ENCODE measurements at regions not wholly inside any gene's neighbourhood (a gene's known extent, or its start where the extent isn't known, plus 50 kb on each side); places are given as distances from the start of the nearest gene placed in this dataset.
"Not testable (repeated sequence)": the region's sequence is repeated elsewhere in the genome, so short reads cannot be mapped to it uniquely, and the experiment has no call there.

GRCh38 chr6:115873901-115874300 is 186.8 kb downstream of the FRK start:
- POLR2A ChIA-PET: no interaction called here
- Mint-ChIP-seq H3K27ac (no peak overlapping the region), H3K9me3 (no peaks in the 10 kb centered on the region), H3K4me3 (no peak overlapping the region), H3K36me3 (no peaks in the 10 kb centered on the region), H3K27me3 (peaks cover 1% of the 10 kb centered on the region), H3K4me1 (no peaks in the 10 kb centered on the region)
- ATAC-seq (ENCODE audit: low read depth) (no peak), DNase-seq (no peak)

GRCh38 chr6:115870464-115870863 is 190.2 kb downstream of the FRK start:
- POLR2A ChIA-PET: no interaction called here
- H3K9me3 Mint-ChIP-seq: no peaks in the 10 kb centered on the region
- no peak overlapping the region for H3K27ac Mint-ChIP-seq
- no peaks in the 10 kb centered on the region for H3K36me3 Mint-ChIP-seq
- H3K27me3 Mint-ChIP-seq: no peaks in the 10 kb centered on the region
- ATAC-seq (ENCODE audit: low read depth) (no peak), DNase-seq (no peak)
- H3K4me1 Mint-ChIP-seq: no peaks in the 10 kb centered on the region
- H3K4me3 Mint-ChIP-seq: no peak overlapping the region

GRCh38 chr6:115865914-115866313 is 194.8 kb downstream of the FRK start:
- POLR2A ChIA-PET: no interaction called here
- H3K9me3 Mint-ChIP-seq: no peaks in the 10 kb centered on the region
- no peaks in the 10 kb centered on the region for H3K4me1 Mint-ChIP-seq
- H3K36me3 Mint-ChIP-seq: no peaks in the 10 kb centered on the region
- DNase-seq (no peak), ATAC-seq (ENCODE audit: low read depth) (no peak)
- no peaks in the 10 kb centered on the region for H3K27me3 Mint-ChIP-seq
- H3K27ac Mint-ChIP-seq: no peak overlapping the region
- H3K4me3 Mint-ChIP-seq: no peak overlapping the region

GRCh38 chr6:115863211-115863610 is 197.5 kb downstream of the FRK start:
- no peak for ATAC-seq (ENCODE audit: low read depth)
- no peak overlapping the region for H3K4me3 Mint-ChIP-seq

GRCh38 chr6:115861658-115862057 is 199.0 kb downstream of the FRK start:
- H3K4me1 Mint-ChIP-seq; H3K9me3 Mint-ChIP-seq; H3K36me3 Mint-ChIP-seq; ATAC-seq (ENCODE audit: low read depth); DNase-seq; H3K4me3 Mint-ChIP-seq; H3K27me3 Mint-ChIP-seq; POLR2A ChIA-PET; H3K27ac Mint-ChIP-seq: not testable (repeated sequence)

More at GRCh38 chr6:115863211-115863610, 197.5 kb downstream of the FRK start:
- H3K36me3 Mint-ChIP-seq: no peaks in the 10 kb centered on the region
- peaks cover 2% of the 10 kb centered on the region for H3K27me3 Mint-ChIP-seq
- DNase-seq: no peak
- POLR2A ChIA-PET: no interaction called here
- H3K4me1 Mint-ChIP-seq: no peaks in the 10 kb centered on the region
- no peak overlapping the region for H3K27ac Mint-ChIP-seq
- H3K9me3 Mint-ChIP-seq: peaks cover 4% of the 10 kb centered on the region

- H3K9me3 Mint-ChIP-seq: peaks cover 10% of the 10 kb centered on the region
- ATAC-seq (ENCODE audit: low read depth); H3K27ac Mint-ChIP-seq; POLR2A ChIA-PET; H3K27me3 Mint-ChIP-seq; H3K36me3 Mint-ChIP-seq; H3K4me1 Mint-ChIP-seq; H3K4me3 Mint-ChIP-seq; DNase-seq: not testable (repeated sequence)
These were observed 201.1 kb downstream of the FRK start for GRCh38 chr6:115859577-115859976.

GRCh38 chr6:115854866-115855665 is 205.6 kb downstream of the FRK start:
- POLR2A ChIA-PET: no interaction called here
- DNase-seq (no peak), ATAC-seq (ENCODE audit: low read depth) (no peak)
- Mint-ChIP-seq H3K4me1 (no peaks in the 10 kb centered on the region), H3K36me3 (no peaks in the 10 kb centered on the region), H3K9me3 (peaks cover 14% of the 10 kb centered on the region), H3K27me3 (no peaks in the 10 kb centered on the region), H3K27ac (no peak overlapping the region), H3K4me3 (no peak overlapping the region)

- POLR2A ChIA-PET: no interaction called here
- DNase-seq (no peak), ATAC-seq (ENCODE audit: low read depth) (no peak)
- Mint-ChIP-seq H3K9me3 (no peaks in the 10 kb centered on the region), H3K27me3 (no peaks in the 10 kb centered on the region), H3K27ac (no peak overlapping the region), H3K36me3 (no peaks in the 10 kb centered on the region), H3K4me3 (no peak overlapping the region), H3K4me1 (no peaks in the 10 kb centered on the region)
These were observed 213.0 kb downstream of the FRK start for GRCh38 chr6:115847671-115848070.

GRCh38 chr6:115843945-115844344 is 216.7 kb downstream of the FRK start:
- Mint-ChIP-seq H3K27me3 (no peaks in the 10 kb centered on the region), H3K9me3 (no peaks in the 10 kb centered on the region), H3K36me3 (no peaks in the 10 kb centered on the region), H3K27ac (no peak overlapping the region), H3K4me1 (no peaks in the 10 kb centered on the region), H3K4me3 (no peak overlapping the region)
- no peak for DNase-seq
- POLR2A ChIA-PET: no interaction called here
- ATAC-seq (ENCODE audit: low read depth): no peak

- Mint-ChIP-seq H3K4me1 (no peaks in the 10 kb centered on the region), H3K4me3 (no peak overlapping the region), H3K36me3 (no peaks in the 10 kb centered on the region), H3K9me3 (no peaks in the 10 kb centered on the region), H3K27ac (no peak overlapping the region), H3K27me3 (no peaks in the 10 kb centered on the region)
- ATAC-seq (ENCODE audit: low read depth) (no peak), DNase-seq (no peak)
- POLR2A ChIA-PET: no interaction called here
These were observed 218.4 kb downstream of the FRK start for GRCh38 chr6:115842338-115842737.

GRCh38 chr6:115839583-115840181 is 221.0 kb downstream of the FRK start:
- ATAC-seq (ENCODE audit: low read depth) (no peak), DNase-seq (no peak)
- H3K36me3 Mint-ChIP-seq: no peaks in the 10 kb centered on the region
- no peak overlapping the region for H3K27ac Mint-ChIP-seq
- H3K4me1 Mint-ChIP-seq: no peaks in the 10 kb centered on the region
- POLR2A ChIA-PET: no interaction called here
- H3K27me3 Mint-ChIP-seq: no peaks in the 10 kb centered on the region
- H3K9me3 Mint-ChIP-seq: peaks cover 2% of the 10 kb centered on the region
- H3K4me3 Mint-ChIP-seq: no peak overlapping the region

- ATAC-seq (ENCODE audit: low read depth): no peak
- peaks cover 2% of the 10 kb centered on the region for H3K9me3 Mint-ChIP-seq
- no peaks in the 10 kb centered on the region for H3K36me3 Mint-ChIP-seq
- H3K4me3 Mint-ChIP-seq: no peak overlapping the region
- H3K4me1 Mint-ChIP-seq: no peaks in the 10 kb centered on the region
- no peaks in the 10 kb centered on the region for H3K27me3 Mint-ChIP-seq
- no peak overlapping the region for H3K27ac Mint-ChIP-seq
- POLR2A ChIA-PET: no interaction called here
- DNase-seq: no peak
These were observed 221.8 kb downstream of the FRK start for GRCh38 chr6:115838763-115839401.

GRCh38 chr6:115838216-115838615 is 222.5 kb downstream of the FRK start:
- Mint-ChIP-seq H3K4me3 (no peak overlapping the region), H3K27me3 (no peaks in the 10 kb centered on the region), H3K9me3 (peaks cover 2% of the 10 kb centered on the region), H3K36me3 (no peaks in the 10 kb centered on the region), H3K27ac (no peak overlapping the region), H3K4me1 (no peaks in the 10 kb centered on the region)
- POLR2A ChIA-PET: no interaction called here
- no peak for ATAC-seq (ENCODE audit: low read depth)
- DNase-seq: no peak

GRCh38 chr6:115836374-115836773 is 224.3 kb downstream of the FRK start:
- ATAC-seq (ENCODE audit: low read depth); H3K27ac Mint-ChIP-seq; POLR2A ChIA-PET; H3K4me3 Mint-ChIP-seq; DNase-seq; H3K27me3 Mint-ChIP-seq; H3K36me3 Mint-ChIP-seq; H3K4me1 Mint-ChIP-seq; H3K9me3 Mint-ChIP-seq: not testable (repeated sequence)
